ENCODE measurements at regions not wholly inside any gene's neighbourhood (a gene's known extent, or its start where the extent isn't known, plus 50 kb on each side); places are given as distances from the start of the nearest gene placed in this dataset.

DNA sequence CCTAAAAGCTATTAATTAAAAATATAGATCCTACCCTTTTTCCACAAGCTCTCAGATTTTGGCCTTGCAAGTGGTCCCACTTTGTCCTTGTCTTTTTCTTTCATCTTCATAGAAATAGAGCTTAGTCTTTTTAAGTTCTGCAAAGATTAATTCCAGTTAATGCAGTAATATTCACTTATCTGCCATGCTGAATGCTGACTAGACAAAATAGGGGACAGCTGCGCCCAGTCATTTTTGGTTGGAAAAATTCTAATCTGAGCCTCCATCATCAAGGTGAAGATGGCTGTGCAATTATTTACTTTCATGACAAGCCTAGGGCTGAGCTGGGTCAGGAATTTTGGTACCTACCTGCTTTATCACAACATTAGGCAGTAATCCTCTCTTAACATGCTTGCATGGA, 241.3 kb upstream of the CXorf66 start:
- ATAC-seq (ENCODE audit: low read depth), result no peak
- Mint-ChIP-seq H3K4me3 (no peak overlapping the region), H3K27me3 (no peaks in the 10 kb centered on the region), H3K4me1 (no peaks in the 10 kb centered on the region), H3K36me3 (ENCODE audit: low read depth) (no peaks in the 10 kb centered on the region), H3K9me3 (no peaks in the 10 kb centered on the region), H3K27ac (no peak overlapping the region)
- DNase-seq, result no peak
- CTCF ChIA-PET, result interaction anchor here (0.6 kb wide), 1 partner anchor 44 kb away, joined by 3 read pairs; no protein-coding TSS in a partner anchor
- TF ChIP-seq, protein P1, sequence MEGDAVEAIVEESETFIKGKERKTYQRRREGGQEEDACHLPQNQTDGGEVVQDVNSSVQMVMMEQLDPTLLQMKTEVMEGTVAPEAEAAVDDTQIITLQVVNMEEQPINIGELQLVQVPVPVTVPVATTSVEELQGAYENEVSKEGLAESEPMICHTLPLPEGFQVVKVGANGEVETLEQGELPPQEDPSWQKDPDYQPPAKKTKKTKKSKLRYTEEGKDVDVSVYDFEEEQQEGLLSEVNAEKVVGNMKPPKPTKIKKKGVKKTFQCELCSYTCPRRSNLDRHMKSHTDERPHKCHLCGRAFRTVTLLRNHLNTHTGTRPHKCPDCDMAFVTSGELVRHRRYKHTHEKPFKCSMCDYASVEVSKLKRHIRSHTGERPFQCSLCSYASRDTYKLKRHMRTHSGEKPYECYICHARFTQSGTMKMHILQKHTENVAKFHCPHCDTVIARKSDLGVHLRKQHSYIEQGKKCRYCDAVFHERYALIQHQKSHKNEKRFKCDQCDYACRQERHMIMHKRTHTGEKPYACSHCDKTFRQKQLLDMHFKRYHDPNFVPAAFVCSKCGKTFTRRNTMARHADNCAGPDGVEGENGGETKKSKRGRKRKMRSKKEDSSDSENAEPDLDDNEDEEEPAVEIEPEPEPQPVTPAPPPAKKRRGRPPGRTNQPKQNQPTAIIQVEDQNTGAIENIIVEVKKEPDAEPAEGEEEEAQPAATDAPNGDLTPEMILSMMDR (IDR thresholded peaks at IDR 0.05), result no peak
- POLR2A ChIA-PET, result no interaction called here
- intact Hi-C loops (cut with micrococcal nuclease), result no loop called here

DNA sequence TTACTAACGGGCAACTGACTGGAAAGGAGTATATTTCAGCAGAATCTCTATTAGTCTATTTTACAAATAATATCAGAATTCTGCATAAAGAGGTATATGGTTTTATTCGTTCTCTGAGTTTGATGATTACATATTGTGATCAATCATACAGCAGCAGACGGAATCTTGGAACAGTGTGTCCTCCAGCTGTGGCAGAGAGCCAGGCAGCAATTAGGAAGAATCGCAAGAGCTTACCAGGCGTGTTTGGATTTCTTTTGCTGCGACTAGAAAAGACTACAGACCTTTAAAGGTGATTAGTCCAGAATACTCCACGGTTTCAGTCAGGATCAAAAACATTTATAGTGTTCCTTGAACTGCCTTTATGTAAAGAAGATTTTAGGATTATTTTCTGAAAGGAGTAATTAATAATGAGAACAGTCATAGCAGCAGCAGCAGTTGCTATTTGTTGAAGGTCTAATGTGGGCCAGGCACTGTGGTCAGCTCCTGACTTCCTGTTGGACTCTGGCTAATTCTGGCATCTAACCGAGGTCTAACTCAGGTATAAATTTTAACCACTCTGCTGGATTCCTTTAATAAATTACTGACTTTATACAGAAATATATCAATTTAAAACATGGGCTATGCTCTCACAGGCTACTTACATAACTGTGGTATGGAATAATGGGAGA, 225.3 kb upstream of the CXorf66 start:
- H3K27ac Mint-ChIP-seq, result no peak overlapping the region
- H3K36me3 Mint-ChIP-seq (ENCODE audit: low read depth), result no peaks in the 10 kb centered on the region
- CTCF ChIA-PET, result no interaction called here
- intact Hi-C loops (cut with micrococcal nuclease), result no loop called here
- POLR2A ChIA-PET, result no interaction called here
- no peaks in the 10 kb centered on the region for H3K27me3 Mint-ChIP-seq
- no peak overlapping the region for H3K4me3 Mint-ChIP-seq
- ATAC-seq (ENCODE audit: low read depth) (no peak), DNase-seq (no peak)
- TF ChIP-seq, protein P1 (IDR thresholded peaks at IDR 0.05), result no peak
- no peaks in the 10 kb centered on the region for H3K9me3 Mint-ChIP-seq
- no peaks in the 10 kb centered on the region for H3K4me1 Mint-ChIP-seq

DNA sequence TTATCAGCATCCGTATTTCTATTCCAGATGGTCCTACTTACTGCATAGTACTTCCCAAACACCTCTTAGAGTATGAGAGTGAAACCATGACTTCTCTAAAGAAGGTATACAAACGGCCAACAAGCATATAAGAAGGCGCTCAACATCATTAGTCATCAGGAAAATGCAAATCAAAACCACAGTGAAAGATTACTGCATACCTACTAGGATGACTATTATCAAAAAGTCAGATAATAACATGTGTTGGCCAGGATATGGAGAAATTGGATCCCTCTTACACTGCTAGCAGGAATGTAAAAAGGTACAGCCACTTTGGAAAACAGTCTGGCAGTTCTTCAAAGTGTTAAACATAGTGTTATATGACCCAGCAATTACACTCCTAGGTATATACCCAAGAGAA, 215.3 kb upstream of the CXorf66 start:
- TF ChIP-seq, protein P1 (IDR thresholded peaks at IDR 0.05), result no peak
- no peaks in the 10 kb centered on the region for H3K27me3 Mint-ChIP-seq
- CTCF ChIA-PET, result no interaction called here
- H3K4me3 Mint-ChIP-seq, result no peak overlapping the region
- H3K9me3 Mint-ChIP-seq, result no peaks in the 10 kb centered on the region
- intact Hi-C loops (cut with micrococcal nuclease), result no loop called here
- no peak for ATAC-seq (ENCODE audit: low read depth)
- H3K36me3 Mint-ChIP-seq (ENCODE audit: low read depth), result no peaks in the 10 kb centered on the region
- POLR2A ChIA-PET, result no interaction called here
- H3K27ac Mint-ChIP-seq, result no peak overlapping the region
- no peak for DNase-seq
- no peaks in the 10 kb centered on the region for H3K4me1 Mint-ChIP-seq

DNA sequence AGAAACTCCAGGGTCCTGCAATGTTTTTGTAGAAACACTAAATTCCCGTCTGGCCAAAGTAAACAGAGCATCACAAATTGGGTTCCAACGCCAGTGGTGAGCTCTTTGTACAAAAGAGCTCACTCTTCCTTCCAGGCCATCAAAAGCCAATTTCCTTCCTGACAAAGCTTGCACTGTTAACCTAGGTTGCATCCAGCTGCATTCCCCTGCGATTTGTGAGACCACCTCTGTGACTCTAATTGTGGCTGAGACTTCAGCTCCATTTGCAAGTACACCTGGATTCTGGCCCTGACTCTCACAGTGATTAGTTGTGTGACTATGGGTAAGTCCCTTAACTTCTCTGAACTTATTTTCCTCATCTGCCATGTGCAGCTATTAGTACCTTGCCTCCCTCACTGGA, 212.5 kb upstream of the CXorf66 start:
- CTCF ChIA-PET, result no interaction called here
- no peaks in the 10 kb centered on the region for H3K27me3 Mint-ChIP-seq
- POLR2A ChIA-PET, result no interaction called here

DNA sequence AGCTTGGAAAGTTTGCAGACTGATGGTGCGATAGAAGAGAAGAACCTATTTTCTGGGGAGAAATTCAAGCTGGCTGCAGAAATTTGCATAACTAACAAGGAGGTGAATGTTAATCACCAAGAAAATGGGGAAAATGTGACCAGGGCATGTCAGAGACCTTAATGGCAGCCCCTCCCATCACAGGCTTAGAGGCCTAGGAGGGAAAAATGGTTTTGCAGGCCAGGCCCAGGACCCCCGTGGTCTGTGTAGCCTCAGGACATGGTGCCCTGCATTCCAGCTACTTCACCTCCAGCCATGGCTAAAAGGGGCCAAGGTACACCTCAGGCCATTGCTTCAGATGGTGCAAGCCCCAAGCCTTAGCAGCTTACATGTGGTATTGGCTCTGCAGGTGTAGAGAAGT, 207.1 kb upstream of the CXorf66 start:
- TF ChIP-seq, protein P1 (IDR thresholded peaks at IDR 0.05), result no peak
- intact Hi-C loops (cut with micrococcal nuclease), result no loop called here
- CTCF ChIA-PET, result no interaction called here
- Mint-ChIP-seq H3K27ac (no peak overlapping the region), H3K36me3 (ENCODE audit: low read depth) (no peaks in the 10 kb centered on the region), H3K4me1 (no peaks in the 10 kb centered on the region), H3K27me3 (no peaks in the 10 kb centered on the region), H3K9me3 (no peaks in the 10 kb centered on the region), H3K4me3 (no peak overlapping the region)
- ATAC-seq (ENCODE audit: low read depth) (no peak), DNase-seq (no peak)
- POLR2A ChIA-PET, result no interaction called here

More for the DNA sequence above, 212.5 kb upstream of the CXorf66 start:
- no peaks in the 10 kb centered on the region for H3K4me1 Mint-ChIP-seq
- H3K36me3 Mint-ChIP-seq (ENCODE audit: low read depth), result no peaks in the 10 kb centered on the region
- ATAC-seq (ENCODE audit: low read depth), result no peak
- no peak for DNase-seq
- TF ChIP-seq, protein P1 (IDR thresholded peaks at IDR 0.05), result no peak
- no peaks in the 10 kb centered on the region for H3K9me3 Mint-ChIP-seq
- intact Hi-C loops (cut with micrococcal nuclease), result no loop called here
- no peak overlapping the region for H3K27ac Mint-ChIP-seq
- H3K4me3 Mint-ChIP-seq, result no peak overlapping the region

Measured in activated B cell treated with CpG ODN at 0.5 μM for 24 hours (primary cell).